ENCODE measurements at regions not wholly inside any gene's neighbourhood (a gene's known extent, or its start where the extent isn't known, plus 50 kb on each side); places are given as distances from the start of the nearest gene placed in this dataset.
"Not testable (repeated sequence)": the region's sequence is repeated elsewhere in the genome, so short reads cannot be mapped to it uniquely, and the experiment has no call there.

DNA sequence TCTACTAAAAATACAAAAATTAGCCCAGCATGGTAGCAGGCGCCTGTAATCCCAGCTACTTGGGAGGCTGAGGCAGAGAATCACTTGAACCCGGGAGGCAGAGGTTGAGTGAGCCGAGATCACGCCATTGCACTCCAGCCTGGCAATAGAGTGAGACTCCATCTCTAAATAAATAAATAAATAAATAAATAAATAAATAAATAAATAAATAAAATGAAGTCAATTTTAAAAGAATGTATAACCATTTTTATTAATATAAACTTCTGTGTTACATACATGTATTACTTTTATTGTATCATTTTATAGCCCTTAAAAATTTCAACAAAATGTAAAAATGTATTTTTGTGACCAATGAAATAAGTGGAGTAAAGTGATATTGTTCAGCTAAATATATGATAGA lies 62.5 kb upstream of the S1PR1 start:
- TF ChIP-seq, protein P1, sequence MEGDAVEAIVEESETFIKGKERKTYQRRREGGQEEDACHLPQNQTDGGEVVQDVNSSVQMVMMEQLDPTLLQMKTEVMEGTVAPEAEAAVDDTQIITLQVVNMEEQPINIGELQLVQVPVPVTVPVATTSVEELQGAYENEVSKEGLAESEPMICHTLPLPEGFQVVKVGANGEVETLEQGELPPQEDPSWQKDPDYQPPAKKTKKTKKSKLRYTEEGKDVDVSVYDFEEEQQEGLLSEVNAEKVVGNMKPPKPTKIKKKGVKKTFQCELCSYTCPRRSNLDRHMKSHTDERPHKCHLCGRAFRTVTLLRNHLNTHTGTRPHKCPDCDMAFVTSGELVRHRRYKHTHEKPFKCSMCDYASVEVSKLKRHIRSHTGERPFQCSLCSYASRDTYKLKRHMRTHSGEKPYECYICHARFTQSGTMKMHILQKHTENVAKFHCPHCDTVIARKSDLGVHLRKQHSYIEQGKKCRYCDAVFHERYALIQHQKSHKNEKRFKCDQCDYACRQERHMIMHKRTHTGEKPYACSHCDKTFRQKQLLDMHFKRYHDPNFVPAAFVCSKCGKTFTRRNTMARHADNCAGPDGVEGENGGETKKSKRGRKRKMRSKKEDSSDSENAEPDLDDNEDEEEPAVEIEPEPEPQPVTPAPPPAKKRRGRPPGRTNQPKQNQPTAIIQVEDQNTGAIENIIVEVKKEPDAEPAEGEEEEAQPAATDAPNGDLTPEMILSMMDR (conservative IDR thresholded peaks at IDR 0.05), result not testable (repeated sequence)
- not testable (repeated sequence) for TF ChIP-seq EZH2 (IDR thresholded peaks at IDR 0.05; ENCODE audit: low read depth)
